WERI-Rb-1 (cell line): ENCODE measurements at regions not wholly inside any gene's neighbourhood (a gene's known extent, or its start where the extent isn't known, plus 50 kb on each side); places are given as distances from the start of the nearest gene placed in this dataset.

Source experiments
- DNase-seq: peaks from one replicate; pipeline ENCODE4 v3.0.0-alpha.2; 2020
- H3K27ac ChIP-seq: fragments of 250-450 bp; sonication (Bioruptor Pico); 2 replicates; pipeline ENCODE4 v1.5.1; 2020; ENCODE audit warnings: mild to moderate bottlenecking, moderate library complexity
- H3K27me3 ChIP-seq: fragments of 250-450 bp; sonication (Bioruptor Pico); 2 replicates; pipeline ENCODE4 v1.5.1; 2021; ENCODE audit warnings: mild to moderate bottlenecking, low read depth, moderate library complexity; ENCODE audit not compliant: insufficient read depth, severe bottlenecking
- H3K36me3 ChIP-seq: fragments of 250-450 bp; sonication (Bioruptor Pico); 2 replicates; pipeline ENCODE4 v1.5.1; 2020; ENCODE audit warnings: mild to moderate bottlenecking, moderate library complexity
- H3K4me3 ChIP-seq: 2 replicates; pipeline ENCODE4 v1.5.1; 2011; ENCODE audit warnings: low read depth, mild to moderate bottlenecking, control low read depth, low read length
- H3K9me3 ChIP-seq: fragments of 250-450 bp; sonication (Bioruptor Pico); 2 replicates; pipeline ENCODE4 v1.5.1; 2021; ENCODE audit warnings: mild to moderate bottlenecking, moderate library complexity; ENCODE audit not compliant: severe bottlenecking
- TF ChIP-seq, protein P1 (sequence below): IDR thresholded peaks from 2 replicates; pipeline ENCODE4 v1.5.1; 2011; ENCODE audit warnings: low read depth, mild to moderate bottlenecking, control low read depth, inconsistent platforms, low read length

- Histone ChIP-seq H3K27ac (no peak overlapping the region), H3K4me3 (no peak overlapping the region), H3K36me3 (no peaks in the 10 kb centered on the region), H3K9me3 (no peaks in the 10 kb centered on the region), H3K27me3 (peaks cover 70% of the 10 kb centered on the region)
- no peak for DNase-seq
- TF ChIP-seq, protein P1, sequence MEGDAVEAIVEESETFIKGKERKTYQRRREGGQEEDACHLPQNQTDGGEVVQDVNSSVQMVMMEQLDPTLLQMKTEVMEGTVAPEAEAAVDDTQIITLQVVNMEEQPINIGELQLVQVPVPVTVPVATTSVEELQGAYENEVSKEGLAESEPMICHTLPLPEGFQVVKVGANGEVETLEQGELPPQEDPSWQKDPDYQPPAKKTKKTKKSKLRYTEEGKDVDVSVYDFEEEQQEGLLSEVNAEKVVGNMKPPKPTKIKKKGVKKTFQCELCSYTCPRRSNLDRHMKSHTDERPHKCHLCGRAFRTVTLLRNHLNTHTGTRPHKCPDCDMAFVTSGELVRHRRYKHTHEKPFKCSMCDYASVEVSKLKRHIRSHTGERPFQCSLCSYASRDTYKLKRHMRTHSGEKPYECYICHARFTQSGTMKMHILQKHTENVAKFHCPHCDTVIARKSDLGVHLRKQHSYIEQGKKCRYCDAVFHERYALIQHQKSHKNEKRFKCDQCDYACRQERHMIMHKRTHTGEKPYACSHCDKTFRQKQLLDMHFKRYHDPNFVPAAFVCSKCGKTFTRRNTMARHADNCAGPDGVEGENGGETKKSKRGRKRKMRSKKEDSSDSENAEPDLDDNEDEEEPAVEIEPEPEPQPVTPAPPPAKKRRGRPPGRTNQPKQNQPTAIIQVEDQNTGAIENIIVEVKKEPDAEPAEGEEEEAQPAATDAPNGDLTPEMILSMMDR = no peak
These were observed 242.1 kb downstream of the MAFB start for GRCh38 chr20:40446888-40447287.

GRCh38 chr20:40444516-40444915, 244.5 kb downstream of the MAFB start:
- H3K27me3 ChIP-seq = peaks cover 58% of the 10 kb centered on the region

DNA sequence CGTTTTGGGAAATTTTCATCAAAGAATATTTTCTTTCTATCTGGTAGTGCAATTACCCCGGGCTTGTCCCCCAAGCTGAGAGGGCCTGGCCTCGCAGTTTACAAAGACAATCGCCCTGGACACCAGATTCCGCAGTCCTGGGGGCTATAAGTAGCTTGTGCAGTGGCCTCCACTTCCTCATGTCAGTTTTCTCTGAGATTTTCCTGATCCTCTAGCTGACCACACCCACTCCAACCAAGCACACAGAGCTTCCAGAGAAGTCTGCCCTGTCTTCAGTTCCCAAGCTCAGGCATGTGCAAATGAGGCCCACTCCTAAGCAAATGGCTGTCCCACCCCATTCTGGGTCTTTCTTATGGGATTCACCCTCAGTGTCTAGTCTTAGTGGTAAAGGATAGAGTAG, 245.3 kb downstream of the MAFB start:
- H3K4me3 ChIP-seq = no peak overlapping the region
- TF ChIP-seq, protein P1 = no peak
- H3K36me3 ChIP-seq = no peaks in the 10 kb centered on the region
- no peaks in the 10 kb centered on the region for H3K9me3 ChIP-seq
- no peak overlapping the region for H3K27ac ChIP-seq
- peaks cover 54% of the 10 kb centered on the region for H3K27me3 ChIP-seq
- no peak for DNase-seq

More at GRCh38 chr20:40444516-40444915, 244.5 kb downstream of the MAFB start:
- Histone ChIP-seq H3K9me3 (no peaks in the 10 kb centered on the region), H3K4me3 (no peak overlapping the region), H3K27ac (no peak overlapping the region), H3K36me3 (no peaks in the 10 kb centered on the region)
- no peak for DNase-seq
- TF ChIP-seq, protein P1 = no peak

DNA sequence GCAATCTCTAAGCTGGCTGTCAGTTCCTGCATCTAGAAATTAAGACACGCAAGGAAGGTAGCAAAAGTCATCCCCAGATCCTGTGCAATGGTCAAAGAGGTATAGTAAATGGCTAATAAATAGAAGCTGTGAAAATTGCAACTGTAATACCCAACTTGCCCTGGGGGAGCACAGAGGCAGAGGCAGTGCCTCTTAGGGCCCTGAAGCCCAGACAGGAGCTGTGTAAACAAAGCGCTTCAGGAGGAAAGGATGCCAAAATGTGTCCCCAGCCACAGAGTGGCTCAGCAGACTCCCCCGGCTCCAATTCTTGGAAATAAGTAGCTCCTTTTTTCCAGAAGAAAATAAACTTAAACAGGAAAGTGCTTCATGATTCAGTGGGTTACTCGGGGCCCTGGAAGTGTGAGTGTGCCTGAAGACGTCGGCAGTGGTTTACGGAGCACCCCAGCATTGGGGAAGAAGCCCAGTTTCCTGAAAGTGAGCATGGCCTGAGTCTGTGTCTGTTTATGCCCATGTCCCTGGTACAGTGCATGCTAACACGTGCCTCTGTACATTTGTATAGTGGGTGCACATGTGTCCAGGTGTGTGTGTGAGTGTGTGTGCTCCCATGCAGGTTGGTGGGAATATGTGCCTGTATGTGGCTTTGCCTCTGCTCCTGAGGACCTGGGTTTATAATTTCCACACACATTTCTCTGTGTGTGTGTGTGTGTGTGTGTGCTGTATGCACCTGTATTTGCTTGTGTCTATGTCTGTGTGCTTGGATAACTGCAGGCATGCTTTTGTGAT, 246.7 kb downstream of the MAFB start:
- H3K27me3 ChIP-seq = peaks cover 55% of the 10 kb centered on the region
- H3K27ac ChIP-seq = no peak overlapping the region
- H3K9me3 ChIP-seq = no peaks in the 10 kb centered on the region
- no peak overlapping the region for H3K4me3 ChIP-seq
- no peak for DNase-seq
- TF ChIP-seq, protein P1 = no peak
- no peaks in the 10 kb centered on the region for H3K36me3 ChIP-seq

DNA sequence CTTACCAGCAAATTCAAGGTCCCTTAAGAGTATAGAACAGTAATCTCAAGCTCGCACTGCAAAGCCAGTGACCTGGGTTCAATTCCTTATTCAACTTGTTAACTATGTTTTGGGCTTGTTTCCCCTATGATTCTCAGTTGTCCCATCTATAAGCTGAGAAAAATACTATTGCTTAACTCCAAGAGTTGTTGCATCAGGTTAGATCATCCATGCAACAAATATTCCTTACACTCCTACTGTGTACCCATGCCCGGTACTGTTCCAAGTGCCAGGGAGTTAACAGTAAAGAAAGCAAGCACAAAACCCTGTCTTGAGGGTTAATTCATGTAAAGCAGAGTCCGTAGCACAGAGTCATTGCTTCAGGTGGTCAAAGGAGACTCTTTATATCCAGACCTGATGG, 247.3 kb downstream of the MAFB start:
- H3K27ac ChIP-seq = no peak overlapping the region
- H3K9me3 ChIP-seq = no peaks in the 10 kb centered on the region
- H3K27me3 ChIP-seq = peaks cover 54% of the 10 kb centered on the region
- H3K4me3 ChIP-seq = no peak overlapping the region
- H3K36me3 ChIP-seq = no peaks in the 10 kb centered on the region
- DNase-seq = no peak
- TF ChIP-seq, protein P1 = no peak
